Heart right ventricle (tissue), 16 donors: ENCODE measurements at regions not wholly inside any gene's neighbourhood (a gene's known extent, or its start where the extent isn't known, plus 50 kb on each side); places are given as distances from the start of the nearest gene placed in this dataset.

Experiments
- ATAC-seq, 8 donors: fragments of 200-7000 bp; cut with Tn5 transposase; one replicate each; pipeline ENCODE4 v1.9.1; 2020; ENCODE audit warnings: mild to moderate bottlenecking in 8 of 8, moderate library complexity in 8 of 8, moderate number of reproducible peaks in 1 of 8
- DNase-seq, 2 donors: peaks; one replicate each; pipeline ENCODE4 v3.0.0-alpha.2; 2020
- H3K27ac ChIP-seq, 10 donors: fragments of 200-600 bp; sonication (generic) in 2 of 10; one replicate each; pipeline versions ENCODE4 v1.5.0 to v1.8.0; 2020 to 2022; ENCODE audit warnings: mild to moderate bottlenecking in 3 of 10
- H3K27me3 ChIP-seq, 7 donors: fragments of 200-600 bp; one replicate each; pipeline ENCODE4 v1.8.0; 2021 to 2022; ENCODE audit warnings: mild to moderate bottlenecking in 2 of 7
- H3K36me3 ChIP-seq, 9 donors: fragments of 200-600 bp; sonication (generic) in 1 of 9; one replicate each; pipeline versions ENCODE4 v1.5.0 to v1.8.0; 2020 to 2022; ENCODE audit warnings: mild to moderate bottlenecking in 2 of 9
- H3K4me1 ChIP-seq, 9 donors: fragments of 200-600 bp; sonication (generic) in 1 of 9; one replicate each; pipeline versions ENCODE4 v1.5.0 to v1.8.0; 2020 to 2022; ENCODE audit warnings: mild to moderate bottlenecking in 4 of 9
- H3K4me3 ChIP-seq, 10 donors: fragments of 200-600 bp; sonication (generic) in 2 of 10; one replicate each; pipeline versions ENCODE4 v1.5.0 to v1.8.0; 2020 to 2022; ENCODE audit warnings: mild to moderate bottlenecking in 7 of 10, moderate library complexity in 2 of 10
- H3K9me3 ChIP-seq, 11 donors: fragments of 200-600 bp in 10 of 11; sonication (generic) in 2 of 11; one replicate each; pipeline versions ENCODE4 v1.5.0 to v1.8.0; 2013 to 2022; ENCODE audit warnings: mild to moderate bottlenecking in 2 of 11, control low read depth in 1 of 11, moderate library complexity in 1 of 11
- WGBS, 2 donors: extraction: QIAGEN DNeasy Blood & Tissue Kit; methylation state at CpG; one replicate each; pipeline ENCODE4 v1.1.7; 2013; ENCODE audit warnings: inconsistent platforms in 1 of 2; 5-methylcytosine and 5-hydroxymethylcytosine counted together
- intact Hi-C, 10 donors: fragments of 100-400 bp; cut with DNase I; formaldehyde crosslinking; loops; one replicate each; pipeline versions ENCODE4 v1.11.1 to v1.14.2; 2022
- TF ChIP-seq, protein P1 (sequence below), 9 donors: fragments of 200-600 bp; sonication (generic) in 2 of 9; IDR thresholded peaks; one replicate each; pipeline versions ENCODE4 v1.5.0 to v1.8.0; 2021 to 2022; ENCODE audit warnings: antibody characterized with exemption in 9 of 9, mild to moderate bottlenecking in 5 of 9, moderate library complexity in 1 of 9
- donor health status: Arrhythmogenic right ventricular cardiomyopathy.
- donor health status: ischemic (EF 13 %, LVEDD 7.1; RV severe dilation, severe dysfunction).
- donor health status: healthy with polysubstance abuse.
- donor health status: DM: no; HTN: yes; CAD: no.
- donor health status: DM: no; HTN: no; CAD: no.
- donor health status: ischemic (EF 25% LVEDD 6.9; RV normal size, moderate dysfunction).
- donor health status: ischemic (EF 25% LVEDD 5.7; RV mildly dilated, moderate dysfunction).
- donor health status: healthy.
- donor health status: DM: yes; HTN: yes; CAD: no.
- donor health status: Ischemic cardiomyopathy.
- donor health status: ischemic (EF 35%, LVEDD 5.7; RV mildly dilated, moderate dysfunction).
- donor health status: nonischemic (EF 11% LVEDD 7.7; RV severe dilation, severe dysfunction).
- donor health status: DM: yes; HTN: yes; CAD: no.
- donor health status: PGD.
- donor health status: ischemic (EF 29% LVEDD 5.4; RV normal size, mild dysfunction).
- donor health status: nonischemic (EF 23%, LVEDD 6.1; RV moderate dilation, normal function).

DNA sequence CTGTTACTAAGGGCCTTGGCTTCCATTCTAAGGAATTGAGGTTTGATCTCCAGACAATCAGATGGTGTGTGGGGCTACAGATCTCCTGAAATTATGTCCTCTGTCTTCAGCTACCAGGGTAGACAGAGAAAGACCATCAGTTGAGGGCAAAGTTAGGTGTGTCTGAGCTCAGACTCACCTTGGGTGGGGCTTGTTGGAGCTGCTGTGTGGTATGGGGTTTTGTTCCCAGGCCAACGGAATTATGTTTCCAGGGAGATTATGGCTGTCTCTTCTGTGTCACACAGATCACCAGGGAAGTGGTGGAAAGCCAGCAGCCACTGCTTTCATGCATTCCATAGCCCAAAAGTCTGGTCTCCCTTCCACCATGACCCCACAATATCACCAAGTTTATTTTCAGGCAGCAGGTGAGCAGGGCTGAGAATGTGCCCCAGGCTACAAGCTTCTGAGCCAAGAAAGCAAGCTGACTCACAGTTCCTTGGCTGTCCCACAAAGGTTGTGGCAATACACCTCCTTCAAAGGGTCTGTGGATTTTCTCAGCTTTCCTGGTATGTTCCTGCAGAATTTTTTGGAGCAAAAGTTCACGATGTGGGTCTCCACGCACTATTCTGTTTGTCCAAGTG is 714.9 kb downstream of the LUZP2 start:
- TF ChIP-seq, protein P1, sequence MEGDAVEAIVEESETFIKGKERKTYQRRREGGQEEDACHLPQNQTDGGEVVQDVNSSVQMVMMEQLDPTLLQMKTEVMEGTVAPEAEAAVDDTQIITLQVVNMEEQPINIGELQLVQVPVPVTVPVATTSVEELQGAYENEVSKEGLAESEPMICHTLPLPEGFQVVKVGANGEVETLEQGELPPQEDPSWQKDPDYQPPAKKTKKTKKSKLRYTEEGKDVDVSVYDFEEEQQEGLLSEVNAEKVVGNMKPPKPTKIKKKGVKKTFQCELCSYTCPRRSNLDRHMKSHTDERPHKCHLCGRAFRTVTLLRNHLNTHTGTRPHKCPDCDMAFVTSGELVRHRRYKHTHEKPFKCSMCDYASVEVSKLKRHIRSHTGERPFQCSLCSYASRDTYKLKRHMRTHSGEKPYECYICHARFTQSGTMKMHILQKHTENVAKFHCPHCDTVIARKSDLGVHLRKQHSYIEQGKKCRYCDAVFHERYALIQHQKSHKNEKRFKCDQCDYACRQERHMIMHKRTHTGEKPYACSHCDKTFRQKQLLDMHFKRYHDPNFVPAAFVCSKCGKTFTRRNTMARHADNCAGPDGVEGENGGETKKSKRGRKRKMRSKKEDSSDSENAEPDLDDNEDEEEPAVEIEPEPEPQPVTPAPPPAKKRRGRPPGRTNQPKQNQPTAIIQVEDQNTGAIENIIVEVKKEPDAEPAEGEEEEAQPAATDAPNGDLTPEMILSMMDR (IDR thresholded peaks at IDR 0.05): no peak
- H3K36me3 ChIP-seq: no peaks in the 10 kb centered on the region
- DNase-seq (no peak), ATAC-seq (no peak)
- peaks cover 0 to 43% (median 8%) of the 10 kb centered on the region in 11 donors for H3K9me3 ChIP-seq
- H3K4me1 ChIP-seq: no peaks in the 10 kb centered on the region
- no peak overlapping the region for H3K4me3 ChIP-seq
- 83 to 88% methylated on average over 3 of the region's 3 CpGs for WGBS, 2 donors
- intact Hi-C loops: no loop called here
- H3K27me3 ChIP-seq: no peaks in the 10 kb centered on the region
- no peak overlapping the region for H3K27ac ChIP-seq

DNA sequence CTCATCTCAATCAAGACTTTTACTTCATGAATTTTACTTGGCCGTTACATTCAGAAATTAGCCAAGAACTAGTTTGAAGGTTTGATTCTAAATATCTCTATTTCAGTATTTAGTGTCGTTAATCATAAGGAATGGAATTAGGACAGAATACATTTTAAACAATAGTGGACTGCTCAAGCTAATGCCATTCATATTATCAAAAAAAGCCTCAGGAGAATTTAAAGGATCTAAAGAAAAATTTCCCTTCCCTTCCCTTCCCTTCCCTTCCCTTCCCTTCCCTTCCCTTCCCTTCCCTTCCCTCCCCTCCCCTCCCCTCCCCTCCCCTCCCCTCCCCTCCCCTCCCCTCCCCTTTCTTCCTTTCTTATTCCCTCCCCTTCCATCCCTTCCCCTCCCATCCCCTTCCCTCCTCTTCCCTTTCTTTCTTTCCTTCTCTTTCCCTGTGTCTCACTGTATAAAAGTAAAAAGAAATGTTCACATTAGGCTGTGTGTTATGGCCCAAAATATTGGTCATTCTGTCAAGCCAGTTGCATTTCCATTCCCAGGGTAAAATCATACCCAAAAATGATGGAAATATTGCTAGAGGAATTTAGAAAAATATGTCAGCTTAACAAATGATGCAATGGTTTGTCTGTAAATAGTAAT is 717.8 kb downstream of the LUZP2 start:
- intact Hi-C loops: no loop called here
- Histone ChIP-seq H3K27me3 (no peaks in the 10 kb centered on the region), H3K36me3 (no peaks in the 10 kb centered on the region), H3K4me3 (no peak overlapping the region), H3K4me1 (no peaks in the 10 kb centered on the region), H3K27ac (no peak overlapping the region), H3K9me3 (peaks cover 0 to 17% (median 0%) of the 10 kb centered on the region in 11 donors)
- WGBS, 2 donors: 80 to 95% methylated on average over 2 of the region's 2 CpGs
- ATAC-seq: no peak
- TF ChIP-seq, protein P1 (IDR thresholded peaks at IDR 0.05): no peak
- DNase-seq: no peak

DNA sequence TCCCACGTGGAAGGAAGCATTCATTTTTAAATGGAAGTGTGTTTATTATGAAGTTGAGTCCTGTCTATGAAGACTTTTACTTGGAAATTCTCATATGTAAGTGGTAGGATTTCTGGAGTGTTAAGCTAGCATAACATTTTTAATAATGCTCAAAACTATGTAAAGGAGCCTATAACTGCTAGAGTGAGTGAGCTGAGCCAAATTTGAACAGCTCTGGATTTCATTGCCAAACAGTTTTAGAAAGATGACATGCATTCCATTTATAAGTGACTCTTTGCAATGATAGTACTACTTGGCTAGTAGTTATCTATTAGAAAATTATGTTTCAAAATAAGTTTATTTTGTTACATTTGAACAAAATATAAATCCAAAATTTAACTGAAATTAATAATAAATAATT is 721.2 kb downstream of the LUZP2 start:
- ATAC-seq (no peak), DNase-seq (no peak)
- peaks cover 0 to 15% (median 0%) of the 10 kb centered on the region in 11 donors for H3K9me3 ChIP-seq
- no peaks in the 10 kb centered on the region for H3K4me1 ChIP-seq
- no peak overlapping the region for H3K4me3 ChIP-seq
- intact Hi-C loops: no loop called here
- H3K36me3 ChIP-seq: no peaks in the 10 kb centered on the region
- no peak overlapping the region for H3K27ac ChIP-seq
- H3K27me3 ChIP-seq: no peaks in the 10 kb centered on the region
- TF ChIP-seq, protein P1 (IDR thresholded peaks at IDR 0.05): no peak
- 49 to 58% methylated on average over 1 of the region's 1 CpG for WGBS, 2 donors

DNA sequence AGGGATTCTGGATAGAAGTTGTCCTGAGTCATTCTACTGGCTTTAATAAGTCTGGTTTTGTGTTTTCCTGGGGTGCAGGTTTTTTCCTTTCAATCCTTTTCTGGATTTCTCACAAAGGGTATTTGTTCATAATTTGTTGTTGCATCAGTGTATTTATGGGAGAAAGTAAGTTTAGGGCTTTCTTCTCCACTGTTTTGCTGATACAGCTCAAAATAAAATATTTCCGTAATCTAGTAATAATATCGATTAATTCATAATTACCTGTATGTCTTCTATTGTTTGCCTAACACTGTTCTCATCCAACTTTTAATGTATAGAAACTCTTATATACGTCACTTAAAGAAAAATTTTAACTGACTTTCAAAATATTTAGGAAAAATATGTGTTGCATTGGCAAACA is 728.2 kb downstream of the LUZP2 start:
- no peak for DNase-seq
- no peak overlapping the region for H3K4me3 ChIP-seq
- no peaks in the 10 kb centered on the region for H3K36me3 ChIP-seq
- no peaks in the 10 kb centered on the region for H3K27me3 ChIP-seq
- ATAC-seq: no peak
- TF ChIP-seq, protein P1 (IDR thresholded peaks at IDR 0.05): no peak
- peaks cover 0 to 20% (median 0%) of the 10 kb centered on the region in 11 donors for H3K9me3 ChIP-seq
- H3K27ac ChIP-seq: no peak overlapping the region
- intact Hi-C loops: no loop called here
- H3K4me1 ChIP-seq: no peaks in the 10 kb centered on the region
- 63 to 88% methylated on average over 3 of the region's 3 CpGs for WGBS, 2 donors
